Thoracic aorta (tissue), 2 donors: ENCODE measurements at regions not wholly inside any gene's neighbourhood (a gene's known extent, or its start where the extent isn't known, plus 50 kb on each side); places are given as distances from the start of the nearest gene placed in this dataset.
A peak's percentile ranks its signal among the peaks of the same experiment; 100 is the strongest.

Experiments
- ATAC-seq: fragments of 150-250 bp; one replicate; pipeline ENCODE4 v1.8.0; 2017; ENCODE audit warnings: low read depth; ENCODE audit not compliant: insufficient number of reproducible peaks, low FRiP score
- DNase-seq: peaks from one replicate; pipeline ENCODE4 v3.0.0-alpha.2; 2020; ENCODE audit warnings: low spot score
- H3K27ac ChIP-seq, 2 donors: fragments of 200-600 bp; sonication (generic); 1 replicate in 1 of 2; 2 replicates in 1 of 2; pipeline ENCODE4 v1.5.1; 2016; ENCODE audit warnings: mild to moderate bottlenecking in 2 of 2, moderate library complexity in 2 of 2
- H3K27me3 ChIP-seq: fragments of 200-600 bp; sonication (generic); replicated peaks from 2 replicates; pipeline ENCODE4 v1.6.0; 2016; ENCODE audit warnings: mild to moderate bottlenecking; ENCODE audit not compliant: insufficient read depth
- H3K36me3 ChIP-seq: fragments of 200-600 bp; sonication (generic); one replicate; pipeline ENCODE4 v1.5.1; 2016
- H3K4me1 ChIP-seq, 2 donors: fragments of 200-600 bp; sonication (generic); 1 replicate in 1 of 2; 2 replicates in 1 of 2; pipeline versions ENCODE4 v1.5.1 to v1.6.0; 2016; ENCODE audit warnings: low read depth in 2 of 2, mild to moderate bottlenecking in 1 of 2; ENCODE audit not compliant: control insufficient read depth in 1 of 2
- H3K4me3 ChIP-seq: fragments of 200-600 bp; sonication (generic); 2 replicates; pipeline ENCODE4 v1.5.1; 2016; ENCODE audit warnings: mild to moderate bottlenecking
- H3K9me3 ChIP-seq: fragments of 200-600 bp; sonication (generic); 2 replicates; pipeline ENCODE4 v1.5.1; 2016
- TF ChIP-seq, protein P1 (sequence below): fragments of 200-600 bp; sonication (generic); IDR thresholded peaks from one replicate; pipeline ENCODE4 v1.5.1; 2019; ENCODE audit warnings: antibody characterized with exemption

DNA sequence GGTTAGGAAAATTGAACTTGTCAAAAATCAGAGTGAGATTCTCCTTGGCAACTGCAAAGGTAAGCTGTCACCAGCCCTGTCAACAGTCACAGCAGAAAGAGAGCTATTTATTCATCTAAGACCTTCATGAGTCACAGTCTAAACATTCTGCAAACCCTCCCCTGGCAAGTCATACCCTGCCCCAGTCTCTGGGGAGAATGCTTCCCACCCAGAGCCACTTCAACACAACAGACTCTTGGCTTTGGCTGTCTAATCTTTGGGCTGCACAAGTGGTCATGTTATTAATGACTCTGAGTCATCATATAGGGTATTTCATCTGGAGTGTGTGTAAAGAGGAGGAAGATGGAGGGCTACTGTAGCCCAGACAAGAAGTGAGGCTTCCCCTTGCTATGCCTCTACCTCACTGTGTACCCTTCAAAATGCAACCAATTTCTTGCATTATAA, 153.4 kb downstream of the CCDC34 start:
- TF ChIP-seq, protein P1, sequence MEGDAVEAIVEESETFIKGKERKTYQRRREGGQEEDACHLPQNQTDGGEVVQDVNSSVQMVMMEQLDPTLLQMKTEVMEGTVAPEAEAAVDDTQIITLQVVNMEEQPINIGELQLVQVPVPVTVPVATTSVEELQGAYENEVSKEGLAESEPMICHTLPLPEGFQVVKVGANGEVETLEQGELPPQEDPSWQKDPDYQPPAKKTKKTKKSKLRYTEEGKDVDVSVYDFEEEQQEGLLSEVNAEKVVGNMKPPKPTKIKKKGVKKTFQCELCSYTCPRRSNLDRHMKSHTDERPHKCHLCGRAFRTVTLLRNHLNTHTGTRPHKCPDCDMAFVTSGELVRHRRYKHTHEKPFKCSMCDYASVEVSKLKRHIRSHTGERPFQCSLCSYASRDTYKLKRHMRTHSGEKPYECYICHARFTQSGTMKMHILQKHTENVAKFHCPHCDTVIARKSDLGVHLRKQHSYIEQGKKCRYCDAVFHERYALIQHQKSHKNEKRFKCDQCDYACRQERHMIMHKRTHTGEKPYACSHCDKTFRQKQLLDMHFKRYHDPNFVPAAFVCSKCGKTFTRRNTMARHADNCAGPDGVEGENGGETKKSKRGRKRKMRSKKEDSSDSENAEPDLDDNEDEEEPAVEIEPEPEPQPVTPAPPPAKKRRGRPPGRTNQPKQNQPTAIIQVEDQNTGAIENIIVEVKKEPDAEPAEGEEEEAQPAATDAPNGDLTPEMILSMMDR = no peak
- ATAC-seq = no peak
- peak; percentile 31 for DNase-seq
- Histone ChIP-seq H3K9me3 (no peaks in the 10 kb centered on the region), H3K36me3 (no peaks in the 10 kb centered on the region), H3K4me1 (peaks cover 10 to 23% of the 10 kb centered on the region in 2 donors), H3K27ac (no peak overlapping the region), H3K27me3 (no peaks in the 10 kb centered on the region), H3K4me3 (no peak overlapping the region)

DNA sequence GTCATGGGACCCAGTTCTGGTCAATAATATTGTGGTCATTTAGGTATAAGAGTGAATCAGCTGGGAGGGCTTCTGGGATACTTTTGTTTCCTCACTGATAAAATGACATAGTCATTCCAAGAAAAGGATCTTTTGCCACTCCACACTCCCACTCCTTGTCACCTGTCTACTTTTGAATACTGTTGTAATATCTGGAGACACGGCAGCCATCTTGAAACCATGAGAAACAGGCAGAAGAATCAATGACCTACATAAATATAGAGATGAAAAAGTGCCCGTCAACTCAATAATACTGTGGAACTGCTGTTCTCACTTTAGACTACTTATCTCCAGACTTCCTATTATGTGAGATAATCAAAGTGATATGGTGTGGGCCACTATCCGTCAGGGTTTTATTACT, 154.2 kb downstream of the CCDC34 start:
- no peak overlapping the region for H3K27ac ChIP-seq
- H3K9me3 ChIP-seq = no peaks in the 10 kb centered on the region
- TF ChIP-seq, protein P1 = no peak
- DNase-seq (no peak), ATAC-seq (no peak)
- H3K4me3 ChIP-seq = no peak overlapping the region
- H3K36me3 ChIP-seq = no peaks in the 10 kb centered on the region
- no peaks in the 10 kb centered on the region for H3K27me3 ChIP-seq
- peaks cover 10 to 23% of the 10 kb centered on the region in 2 donors for H3K4me1 ChIP-seq

DNA sequence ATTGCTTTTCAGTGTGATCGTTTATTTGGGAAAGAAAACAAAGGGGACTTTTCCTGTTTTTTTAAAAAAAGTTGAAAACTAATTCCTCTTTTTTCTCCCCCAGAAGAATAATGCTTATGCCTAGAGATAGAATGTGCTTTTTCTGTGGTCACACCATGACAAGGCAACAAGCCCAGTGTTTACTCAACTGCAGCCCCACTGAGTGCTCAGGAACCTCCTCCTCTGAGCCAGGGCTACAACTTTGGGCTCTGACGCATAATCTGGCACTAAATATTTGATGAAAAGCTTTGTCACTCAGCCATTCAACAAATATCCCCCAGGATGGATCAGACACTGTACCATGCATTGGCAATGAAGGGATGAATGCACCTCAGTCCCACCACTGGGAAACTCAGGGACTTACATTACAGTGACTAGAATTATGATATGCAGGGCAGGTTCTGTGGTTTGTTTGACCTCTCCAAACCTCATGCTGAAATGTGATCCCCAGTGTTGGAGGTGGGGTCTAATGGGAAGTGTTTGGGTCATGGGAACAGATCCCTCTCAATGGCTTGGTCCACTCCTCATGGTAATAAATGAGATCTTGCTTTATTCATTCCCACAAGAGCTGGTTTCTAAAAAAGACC, 155.9 kb downstream of the CCDC34 start:
- Histone ChIP-seq H3K27ac (no peak overlapping the region), H3K4me3 (no peak overlapping the region), H3K27me3 (no peaks in the 10 kb centered on the region), H3K4me1 (peaks cover 2 to 12% of the 10 kb centered on the region in 2 donors), H3K9me3 (no peaks in the 10 kb centered on the region), H3K36me3 (no peaks in the 10 kb centered on the region)
- TF ChIP-seq, protein P1 = no peak
- DNase-seq (no peak), ATAC-seq (no peak)

DNA sequence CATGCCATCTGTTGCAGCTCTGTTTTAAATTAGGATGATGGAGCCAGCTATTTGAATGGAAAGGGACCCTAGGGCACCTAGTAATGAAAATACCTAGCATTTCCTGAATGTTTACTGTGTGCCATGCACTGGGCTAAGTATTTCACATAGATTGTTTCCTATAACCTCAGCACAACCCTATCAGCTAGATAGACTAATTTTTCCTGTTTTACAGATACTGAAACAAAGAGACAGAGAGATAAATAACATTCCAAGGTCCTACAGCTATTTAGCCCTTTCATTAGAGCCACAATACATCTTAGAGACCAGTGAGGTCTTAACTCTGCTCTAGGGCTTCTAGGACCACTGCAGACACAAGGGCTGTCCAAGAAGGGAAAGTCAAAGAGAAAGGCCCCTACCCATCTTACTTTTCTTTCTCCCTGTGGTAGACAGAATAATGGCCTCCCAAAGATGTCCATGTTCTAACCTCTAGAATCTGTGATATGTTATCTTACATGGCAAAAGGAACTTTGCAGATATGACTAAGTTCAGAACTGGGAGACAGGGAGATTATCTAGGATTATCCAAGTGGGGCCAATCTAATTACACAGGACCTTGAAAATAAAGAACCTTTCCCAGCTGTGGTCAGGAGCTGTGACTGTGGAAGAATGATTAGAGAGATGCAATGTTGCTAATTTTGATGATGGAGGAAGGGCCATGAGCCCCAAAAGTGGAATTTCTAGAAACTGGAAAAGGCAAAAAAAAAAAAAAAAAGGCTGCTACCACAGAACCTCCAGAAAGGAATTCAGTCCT, 157.0 kb downstream of the CCDC34 start:
- ATAC-seq (no peak), DNase-seq (no peak)
- Histone ChIP-seq H3K36me3 (no peaks in the 10 kb centered on the region), H3K27me3 (no peaks in the 10 kb centered on the region), H3K4me1 (peaks cover 2 to 16% of the 10 kb centered on the region in 2 donors), H3K4me3 (no peak overlapping the region), H3K27ac (no peak overlapping the region), H3K9me3 (no peaks in the 10 kb centered on the region)
- TF ChIP-seq, protein P1 = no peak

DNA sequence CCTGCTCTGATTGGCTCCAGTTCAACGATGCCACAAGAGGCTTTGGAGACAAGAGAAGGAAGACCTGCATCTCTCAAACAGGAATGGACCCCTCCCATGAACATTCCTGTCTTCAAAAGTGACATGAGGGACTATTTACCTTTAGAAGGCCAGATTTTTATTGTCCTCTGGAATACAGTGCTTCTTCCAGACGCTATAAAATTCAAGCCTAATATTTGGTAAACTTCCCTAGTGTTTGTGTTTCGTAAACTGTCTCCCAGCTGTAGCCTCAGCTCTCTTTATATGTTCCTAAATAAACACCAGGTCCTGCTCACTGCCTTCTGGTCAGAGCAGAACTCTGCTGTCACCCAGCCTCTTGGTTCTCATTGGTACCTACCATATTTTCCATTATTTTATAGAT, 157.8 kb downstream of the CCDC34 start:
- Histone ChIP-seq H3K4me1 (peaks cover 2 to 16% of the 10 kb centered on the region in 2 donors), H3K36me3 (no peaks in the 10 kb centered on the region), H3K27ac (no peak overlapping the region), H3K9me3 (no peaks in the 10 kb centered on the region), H3K27me3 (no peaks in the 10 kb centered on the region), H3K4me3 (no peak overlapping the region)
- no peak for DNase-seq
- ATAC-seq = no peak
- TF ChIP-seq, protein P1 = no peak
